Amygdala (tissue), 56 donors: ENCODE measurements at regions not wholly inside any gene's neighbourhood (a gene's known extent, or its start where the extent isn't known, plus 50 kb on each side); places are given as distances from the start of the nearest gene placed in this dataset.
"Not testable (repeated sequence)": the region's sequence is repeated elsewhere in the genome, so short reads cannot be mapped to it uniquely, and the experiment has no call there.

Experiments
- DNase-seq, 56 donors: peaks; one replicate each; lab custom pipeline; 2025; lab: John Stamatoyannopoulos, UW

DNA sequence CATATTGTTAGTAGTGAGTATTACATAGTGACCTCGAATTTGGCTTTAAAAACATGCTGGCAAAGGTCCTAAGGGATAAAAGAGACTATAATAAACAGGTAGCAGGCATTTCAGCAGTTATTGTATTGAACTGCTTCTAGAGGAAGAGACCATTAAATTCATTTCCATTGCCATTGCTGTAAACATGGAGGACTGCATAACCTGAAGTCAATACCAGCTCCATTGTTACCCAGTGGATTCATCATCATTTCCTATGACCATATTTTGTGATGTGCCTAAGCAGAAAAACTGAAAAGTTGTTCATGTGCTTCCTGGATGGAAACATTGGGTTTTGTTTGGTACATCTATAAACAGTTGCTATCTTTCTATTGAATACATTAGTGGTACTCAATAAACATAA, 482.5 kb upstream of the UBE2E2 start:
- DNase-seq, result no peak

- no peak for DNase-seq
Measured at GRCh38 chr3:22724420-22724819, 478.7 kb upstream of the UBE2E2 start.

GRCh38 chr3:22728406-22728805, 474.7 kb upstream of the UBE2E2 start:
- DNase-seq, result no peak

DNA sequence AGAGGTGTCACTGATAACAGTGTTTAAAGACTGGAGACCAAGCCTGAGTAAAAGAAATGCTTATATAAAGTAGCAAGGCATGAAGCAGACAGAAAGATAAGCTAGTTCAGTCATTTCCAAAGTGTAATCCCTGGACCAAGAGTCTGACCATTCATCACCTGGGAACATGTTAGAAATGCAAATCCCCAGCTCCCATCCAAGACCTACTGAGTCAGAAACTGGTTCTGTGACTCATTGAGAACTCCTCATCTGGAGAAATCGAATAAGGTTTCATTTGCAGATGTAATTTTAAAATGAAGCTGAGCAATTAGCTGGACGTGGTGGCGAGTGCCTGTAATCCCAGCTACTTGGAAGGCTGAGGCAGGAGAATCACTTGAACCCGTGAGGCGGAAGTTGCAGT, 473.9 kb upstream of the UBE2E2 start:
- DNase-seq, result no peak

DNA sequence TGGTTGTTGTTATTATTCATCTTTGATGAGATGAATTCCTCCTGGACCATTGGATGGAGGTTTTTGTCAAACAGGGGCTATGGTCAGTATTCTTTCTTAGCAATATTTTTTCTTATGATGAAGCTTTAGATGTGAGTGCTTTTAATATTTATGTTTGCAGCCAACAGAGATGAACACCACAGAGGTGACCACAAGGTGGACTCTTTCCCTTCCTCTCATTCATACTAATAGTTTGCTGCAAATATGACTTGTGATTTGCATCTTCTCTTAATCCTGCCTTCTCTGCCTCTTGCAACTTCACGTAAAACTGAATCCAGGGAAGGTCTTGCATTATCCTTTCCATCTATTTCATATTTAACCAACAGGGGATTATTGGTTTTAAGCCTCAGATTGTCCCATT, 473.1 kb upstream of the UBE2E2 start:
- DNase-seq, result no peak

DNA sequence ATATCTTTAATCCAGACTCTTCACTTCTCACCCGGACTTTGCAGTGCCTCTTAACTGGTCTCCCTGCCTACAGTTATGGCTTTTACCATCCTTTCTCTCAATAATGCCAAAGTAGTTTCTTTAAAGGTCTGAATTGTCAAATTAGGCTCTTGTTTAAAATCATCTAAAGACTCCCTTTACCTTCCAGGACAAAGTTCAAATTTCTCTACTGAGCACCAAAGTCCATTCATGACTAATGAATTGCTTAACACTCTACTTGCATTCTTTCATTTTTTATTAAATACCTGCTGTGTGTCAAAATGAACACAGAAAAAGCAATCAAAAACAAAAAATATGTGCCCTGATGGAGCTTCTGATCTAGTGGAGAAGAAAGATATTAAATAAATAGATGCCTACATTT, 472.4 kb upstream of the UBE2E2 start:
- no peak for DNase-seq

GRCh38 chr3:22731901-22732300, 471.2 kb upstream of the UBE2E2 start:
- DNase-seq, result no peak

DNA sequence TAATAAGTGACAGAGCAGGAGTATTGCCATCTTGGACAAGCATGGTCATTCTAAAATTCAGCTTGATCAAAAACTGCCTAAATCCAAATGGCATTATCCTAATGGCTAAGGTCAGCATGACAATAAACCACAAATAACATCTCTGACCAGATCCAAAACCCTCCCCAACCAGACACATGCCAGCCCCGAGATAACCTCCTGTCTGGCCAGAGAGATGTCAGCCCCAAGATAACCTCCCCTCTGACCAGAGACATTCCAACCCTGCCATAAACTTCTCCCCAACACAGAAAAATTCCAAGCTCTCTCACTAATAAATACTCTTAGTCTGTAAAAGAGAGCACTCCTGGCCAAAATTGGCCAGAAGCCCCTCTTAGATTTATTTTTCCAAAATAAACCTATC, 470.5 kb upstream of the UBE2E2 start:
- no peak for DNase-seq

- no peak for DNase-seq
Measured at GRCh38 chr3:22734207-22734606, 468.9 kb upstream of the UBE2E2 start.

- DNase-seq, result no peak
Measured at GRCh38 chr3:22734756-22735155, 468.4 kb upstream of the UBE2E2 start.

GRCh38 chr3:22735373-22735772, 467.8 kb upstream of the UBE2E2 start:
- DNase-seq, result no peak

DNA sequence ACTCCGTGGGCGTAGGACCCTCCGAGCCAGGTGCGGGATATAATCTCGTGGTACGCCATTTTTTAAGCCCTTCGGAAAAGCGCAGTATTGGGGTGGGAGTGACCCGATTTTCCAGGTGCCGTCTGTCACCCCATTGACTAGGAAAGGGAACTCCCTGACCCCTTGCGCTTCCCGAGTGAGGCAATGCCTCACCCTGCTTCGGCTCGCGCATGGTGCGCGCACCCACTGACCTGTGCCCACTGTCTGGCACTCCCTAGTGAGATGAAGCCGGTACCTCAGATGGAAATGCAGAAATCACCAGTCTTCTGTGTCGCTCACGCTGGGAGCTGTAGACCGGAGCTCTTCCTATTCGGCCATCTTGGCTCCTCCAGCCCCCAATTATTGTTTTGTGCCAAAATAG, 459.7 kb upstream of the UBE2E2 start:
- not testable (repeated sequence) for DNase-seq

DNA sequence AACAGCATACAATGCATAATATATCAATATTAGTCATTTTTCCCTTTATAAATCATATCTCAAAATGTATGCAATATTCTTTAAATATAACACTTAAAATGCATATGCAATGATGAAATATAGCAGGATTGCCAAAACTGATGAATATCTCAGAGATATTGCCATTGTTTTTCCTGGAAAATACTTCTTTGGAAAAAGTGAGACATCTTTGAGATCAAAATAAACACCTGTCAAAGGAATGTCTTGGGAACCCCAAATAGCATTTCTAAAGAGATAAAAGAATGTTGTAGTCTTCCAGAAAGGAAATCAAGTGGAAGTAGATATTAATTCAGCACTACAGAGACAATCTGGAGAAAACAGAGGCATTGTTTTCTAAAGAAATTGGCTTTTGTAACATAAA, 457.8 kb upstream of the UBE2E2 start:
- DNase-seq, result no peak

- no peak for DNase-seq
Measured at GRCh38 chr3:22746221-22746620, 456.9 kb upstream of the UBE2E2 start.

- no peak for DNase-seq
Measured at GRCh38 chr3:22748453-22749045, 454.6 kb upstream of the UBE2E2 start.

GRCh38 chr3:22759636-22760310, 443.4 kb upstream of the UBE2E2 start:
- DNase-seq, result no peak

DNA sequence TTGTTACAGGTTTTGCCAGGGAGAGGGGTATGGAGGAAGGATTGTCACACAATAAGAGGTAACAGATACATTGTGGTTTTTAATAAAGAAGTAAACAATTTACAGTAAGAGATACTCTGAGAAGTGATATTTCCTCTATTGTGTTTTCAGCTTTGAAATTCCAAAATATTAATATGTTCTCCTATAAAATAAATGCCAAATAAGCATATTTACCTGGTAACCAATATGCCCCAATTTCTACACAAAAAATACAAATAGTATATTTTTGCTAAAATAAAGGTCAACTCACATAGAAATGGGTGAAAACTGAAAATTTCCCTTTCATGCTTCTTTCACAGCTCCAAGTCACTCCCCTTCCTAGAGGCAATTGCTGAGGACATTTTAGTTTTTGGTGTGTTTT, 437.4 kb upstream of the UBE2E2 start:
- DNase-seq, result no peak

GRCh38 chr3:22777834-22778233, 425.3 kb upstream of the UBE2E2 start:
- DNase-seq, result no peak

- no peak for DNase-seq
Measured at GRCh38 chr3:22779737-22780136, 423.4 kb upstream of the UBE2E2 start.

- DNase-seq, result no peak
Measured at GRCh38 chr3:22792533-22792932, 410.6 kb upstream of the UBE2E2 start.

DNA sequence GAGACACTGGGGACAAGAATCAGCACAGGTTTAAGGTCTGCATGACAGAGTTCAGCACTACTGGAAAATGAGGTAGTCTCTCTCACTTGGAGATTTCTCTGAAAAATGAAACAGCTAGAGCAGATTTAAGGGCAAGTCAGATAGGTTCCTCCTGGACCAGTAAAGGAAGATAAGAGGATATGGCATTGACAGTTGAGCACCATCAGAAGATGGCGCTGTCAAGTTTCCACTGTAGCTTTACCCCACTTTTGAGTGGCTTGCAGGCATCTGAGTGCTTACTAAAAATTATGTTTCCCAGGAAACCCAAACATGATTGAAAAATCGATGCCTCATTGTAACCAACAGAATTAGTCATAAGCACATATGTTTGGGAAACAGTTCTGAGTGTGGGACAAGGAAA, 407.2 kb upstream of the UBE2E2 start:
- DNase-seq, result no peak

- no peak for DNase-seq
Measured at GRCh38 chr3:22798461-22798860, 404.7 kb upstream of the UBE2E2 start.

- no peak for DNase-seq
Measured at GRCh38 chr3:22819209-22819608, 383.9 kb upstream of the UBE2E2 start.
